HG02588 (cell line): ENCODE measurements at regions not wholly inside any gene's neighbourhood (a gene's known extent, or its start where the extent isn't known, plus 50 kb on each side); places are given as distances from the start of the nearest gene placed in this dataset.

ENCODE experiments used
- ATAC-seq: cut with Tn5 transposase; IDR thresholded peaks from one replicate; pipeline ENCODE4 v1.9.1; 2021; ENCODE audit warnings: mild to moderate bottlenecking, moderate library complexity; ENCODE audit not compliant: unreplicated experiment

DNA sequence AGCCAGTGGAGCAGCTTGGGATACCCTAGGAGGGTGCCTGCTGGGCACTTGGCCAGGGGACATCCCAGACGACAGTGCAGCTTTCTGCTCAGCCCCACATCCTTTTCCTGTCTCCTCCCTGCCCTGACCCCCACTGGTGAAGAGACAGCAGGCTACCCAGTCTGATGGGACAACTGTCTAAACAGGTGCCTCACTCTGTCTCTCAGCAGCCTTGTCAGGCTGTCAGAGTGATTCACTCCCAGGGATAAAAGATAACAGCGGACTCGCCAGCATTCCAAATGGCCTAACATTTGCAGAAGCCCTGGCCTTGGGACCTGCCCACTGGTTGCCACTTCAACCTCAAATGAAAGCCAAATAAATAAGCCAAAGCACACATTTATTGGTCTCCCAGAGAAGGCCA is 318.6 kb upstream of the PLET1 start:
- ATAC-seq, result no peak

DNA sequence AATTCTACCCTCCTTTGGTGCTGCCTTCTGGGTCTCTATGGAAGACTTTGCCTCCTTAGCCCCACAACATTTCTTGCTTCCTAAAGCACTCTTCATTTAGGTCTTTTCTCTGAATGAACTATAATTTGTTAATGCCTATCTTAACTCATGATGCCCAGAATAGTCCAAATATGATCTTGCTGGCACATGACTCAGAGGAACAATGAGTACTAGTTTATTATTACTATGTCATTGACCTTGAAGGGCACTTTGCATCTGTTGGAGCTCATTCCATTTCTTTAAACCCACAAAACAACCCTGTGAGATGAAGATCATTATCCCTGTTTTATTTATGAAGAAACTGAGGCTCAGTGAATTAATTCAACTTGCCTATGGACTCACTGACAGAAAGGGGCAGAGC is 320.2 kb upstream of the PLET1 start:
- no peak for ATAC-seq

DNA sequence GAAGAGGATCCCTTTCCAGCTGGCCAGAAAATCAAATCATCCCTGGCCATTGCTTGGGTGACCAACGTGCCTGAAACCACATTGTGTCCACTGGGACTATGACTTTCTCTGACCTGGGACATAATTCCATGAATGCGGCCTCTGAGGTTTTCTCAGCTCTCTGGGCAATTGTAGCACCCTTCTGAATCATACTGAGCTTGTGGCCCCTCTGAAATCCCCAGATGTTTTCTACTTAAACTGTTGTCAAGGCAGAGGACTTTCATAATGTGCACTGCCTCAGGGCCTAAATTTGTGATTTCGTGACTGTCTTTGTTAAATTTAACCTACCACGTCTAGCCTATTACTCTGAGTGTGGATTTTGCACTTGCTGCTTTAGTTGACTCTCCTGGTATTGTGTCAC is 321.1 kb upstream of the PLET1 start:
- ATAC-seq, result peak; percentile 39

DNA sequence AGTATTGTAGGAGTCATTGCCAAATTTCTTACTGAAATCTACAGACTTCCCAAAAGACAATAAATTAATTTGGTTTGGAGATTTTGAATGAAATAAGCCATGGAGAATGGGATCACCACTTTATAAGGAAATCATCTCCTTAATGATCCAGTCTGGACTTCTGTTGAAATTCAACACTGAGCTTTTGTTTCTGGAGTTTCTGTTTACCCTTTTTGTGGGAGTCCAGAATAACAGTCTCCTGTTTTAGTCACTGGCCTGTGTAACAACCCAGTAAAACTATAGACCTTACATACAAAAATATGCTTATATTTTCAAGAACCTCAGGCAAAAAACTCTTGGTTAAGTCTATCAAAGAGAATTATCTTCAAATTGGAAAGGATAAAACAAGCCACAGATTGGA is 321.7 kb upstream of the PLET1 start:
- no peak for ATAC-seq

DNA sequence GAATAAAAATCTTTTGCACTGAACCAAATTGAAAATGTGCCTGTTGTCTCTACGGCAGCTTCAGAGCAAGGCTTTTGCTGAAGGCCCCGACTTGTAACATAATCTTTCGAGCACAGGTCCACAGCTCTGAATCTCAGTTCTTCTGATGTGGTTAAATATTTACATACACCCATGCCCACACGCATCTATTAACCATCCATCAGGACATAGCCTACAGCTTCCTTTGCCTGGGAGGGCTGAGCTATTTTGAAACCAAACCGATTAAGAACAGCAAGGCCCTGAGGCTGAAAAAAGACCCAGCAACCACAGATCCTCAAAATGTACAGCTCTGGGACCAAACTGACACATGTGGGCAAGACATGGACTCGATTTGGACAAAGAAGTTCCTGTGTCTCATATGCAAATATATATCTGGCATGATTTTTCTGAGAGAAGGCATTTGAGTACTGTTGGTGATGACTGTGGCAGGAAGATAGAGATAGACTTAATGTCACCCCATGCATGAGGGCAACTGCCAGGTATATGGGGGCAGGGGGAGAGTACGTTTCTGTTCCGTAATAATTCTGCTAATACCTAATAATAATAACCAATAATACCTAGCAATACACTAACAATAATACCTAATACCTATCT is 322.7 kb upstream of the PLET1 start:
- peak; percentile 84 for ATAC-seq

DNA sequence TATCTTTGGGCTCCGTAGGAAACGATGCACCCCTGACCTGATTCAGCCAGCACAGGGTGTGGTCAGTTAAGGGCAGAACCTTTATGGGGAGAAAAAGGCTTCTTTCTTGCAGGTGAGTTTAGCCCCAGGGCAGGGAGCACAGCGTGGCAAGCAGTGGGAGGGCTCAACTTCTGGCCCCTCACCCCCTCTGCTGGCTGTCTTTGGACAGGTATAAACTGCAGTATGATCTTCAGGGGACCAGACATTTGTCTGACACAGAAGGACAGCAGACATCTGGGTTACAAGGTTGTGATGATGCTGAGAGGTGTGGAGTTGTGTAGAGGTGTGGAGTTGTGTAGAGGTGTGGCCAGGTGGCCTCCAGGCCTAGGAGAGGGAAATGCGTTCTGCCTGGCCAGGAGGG is 324.0 kb upstream of the PLET1 start:
- ATAC-seq, result no peak

DNA sequence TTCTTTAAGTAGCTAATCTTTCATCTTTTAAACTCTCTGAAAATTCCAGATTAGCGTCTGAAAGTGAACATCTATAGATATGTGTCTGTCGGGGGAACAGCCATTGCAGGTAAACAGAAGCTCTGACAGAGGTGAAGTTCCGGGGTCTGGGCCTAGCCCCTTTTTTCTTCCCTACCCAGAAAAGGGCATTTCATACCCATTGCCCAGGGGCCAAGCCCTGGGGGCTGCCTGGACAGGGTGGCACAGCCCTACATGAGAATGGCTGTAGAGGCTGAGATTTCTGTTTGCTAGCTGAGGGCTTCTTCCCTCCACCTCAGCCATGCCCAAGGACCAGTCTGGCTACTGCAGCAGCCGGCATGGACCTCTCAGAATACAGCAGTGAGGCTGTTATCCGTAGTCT is 327.0 kb upstream of the PLET1 start:
- ATAC-seq, result no peak

DNA sequence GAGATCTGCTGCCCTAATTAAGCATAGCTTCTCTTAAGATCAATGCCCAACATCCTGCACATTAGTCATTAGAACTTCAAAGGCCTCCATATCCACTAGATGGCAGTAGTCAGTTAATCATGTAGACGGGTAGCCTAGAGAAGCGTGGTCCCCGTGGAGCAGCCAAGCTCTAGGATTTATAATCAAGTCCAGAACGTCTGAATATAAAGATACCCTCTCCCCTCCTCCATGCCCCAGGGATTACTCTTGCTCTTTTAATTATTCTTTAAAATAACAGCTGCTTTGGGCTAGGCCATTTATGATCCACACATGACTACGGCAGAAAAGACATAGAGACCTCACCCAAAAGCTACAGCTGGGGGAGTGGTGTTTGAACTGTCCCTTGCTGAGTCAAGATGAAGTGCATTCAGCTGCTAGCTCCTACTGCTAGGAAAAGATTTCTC is 327.6 kb upstream of the PLET1 start:
- no peak for ATAC-seq

DNA sequence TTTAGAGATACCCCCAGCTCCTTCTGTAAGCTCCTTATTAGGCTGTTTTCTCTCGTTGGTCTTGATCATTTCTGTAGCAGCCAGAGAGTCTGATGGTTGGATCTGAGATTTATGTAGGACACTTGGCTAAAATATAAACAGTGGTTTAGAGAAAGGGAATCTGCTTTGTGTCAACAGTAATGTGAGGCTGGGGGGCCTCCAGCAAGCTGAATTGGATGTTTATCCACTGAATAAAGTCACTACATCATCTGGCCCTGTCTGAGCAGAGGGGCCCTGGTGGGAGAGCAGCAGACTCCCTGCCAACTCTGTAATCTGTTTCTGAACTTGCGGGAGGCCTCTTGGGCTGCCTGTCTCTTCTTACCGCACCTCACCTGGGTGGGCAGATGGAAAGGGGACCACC is 328.5 kb upstream of the PLET1 start:
- ATAC-seq, result no peak

DNA sequence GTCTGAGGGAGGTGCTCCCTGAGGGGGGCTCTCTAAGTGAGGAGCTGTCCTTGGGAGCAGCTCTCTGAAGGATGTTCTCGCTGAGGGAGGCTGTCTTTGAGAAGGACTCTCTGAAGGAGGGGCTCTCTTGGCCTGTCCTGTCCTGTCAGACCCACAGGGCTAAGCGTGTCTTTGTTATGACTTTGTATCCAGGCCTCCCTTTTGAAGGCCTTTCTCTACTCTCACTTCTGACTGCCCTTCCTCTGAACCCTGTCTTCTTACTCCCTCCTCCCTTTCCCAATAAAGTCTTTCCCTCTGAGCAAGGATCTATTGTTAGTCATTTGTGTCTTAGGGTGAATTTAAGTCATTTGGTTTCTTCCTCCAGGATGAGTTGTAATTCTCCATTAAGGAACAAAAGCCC is 330.1 kb upstream of the PLET1 start:
- no peak for ATAC-seq

DNA sequence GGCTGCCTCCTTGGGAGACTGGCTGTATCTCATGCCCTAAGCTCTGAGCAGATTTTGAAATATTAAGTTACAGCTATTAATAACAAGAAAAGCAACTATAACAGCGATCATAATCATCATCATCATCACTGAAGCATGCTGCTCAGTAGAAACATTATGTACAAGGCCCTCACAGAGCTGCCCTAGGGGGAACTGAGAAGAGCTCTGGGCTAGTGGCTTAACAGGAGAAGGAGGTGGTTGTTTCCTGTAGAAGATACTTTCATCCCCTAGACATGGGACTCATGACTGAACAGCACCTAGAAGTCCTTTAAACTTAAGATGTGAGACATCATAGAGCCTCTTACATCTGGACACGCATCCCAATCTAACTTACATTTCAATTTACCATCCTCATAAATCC is 332.8 kb upstream of the PLET1 start:
- ATAC-seq, result no peak

DNA sequence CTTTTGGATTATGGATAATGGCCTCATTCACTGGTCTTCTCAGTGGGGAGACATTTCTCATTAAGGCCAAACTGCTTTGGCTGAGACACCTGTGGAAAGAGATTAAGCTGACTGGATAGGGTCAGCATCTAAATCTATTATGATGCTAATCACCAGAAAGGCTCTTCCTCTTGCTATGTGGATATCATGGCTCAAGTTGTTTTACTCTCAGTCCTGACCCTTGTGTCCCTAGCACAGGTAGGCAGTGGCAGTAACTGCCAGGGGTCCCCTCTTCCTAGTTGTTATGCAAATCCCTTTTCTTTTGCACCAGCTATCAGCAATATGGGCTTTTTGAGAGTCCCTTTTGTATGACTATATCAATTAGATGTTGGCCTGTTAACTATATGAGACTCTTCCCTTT is 335.7 kb upstream of the PLET1 start:
- ATAC-seq, result no peak

DNA sequence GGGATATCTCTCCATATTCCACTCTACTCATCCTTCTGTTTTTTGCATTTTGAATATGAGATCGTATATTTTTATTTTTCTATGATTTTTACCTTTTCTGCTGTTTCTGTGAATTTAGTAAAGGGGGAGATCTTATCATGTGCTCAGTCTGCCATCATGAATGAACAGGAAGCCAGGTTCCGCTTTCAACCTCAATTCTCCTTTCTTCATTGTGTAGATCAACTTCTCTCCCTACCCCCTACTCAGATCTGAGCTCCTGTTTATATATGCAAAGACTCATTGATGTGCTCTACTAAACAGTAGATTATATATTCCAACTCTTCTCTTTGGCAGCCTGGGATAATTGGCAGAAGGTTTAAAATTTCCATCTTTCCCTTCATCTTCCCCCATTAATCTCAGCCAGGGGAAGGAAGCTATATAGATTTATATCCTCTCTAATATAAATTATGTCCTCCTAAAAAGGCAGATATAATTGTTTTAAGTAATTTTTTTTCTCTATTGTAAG is 336.7 kb upstream of the PLET1 start:
- ATAC-seq, result no peak

DNA sequence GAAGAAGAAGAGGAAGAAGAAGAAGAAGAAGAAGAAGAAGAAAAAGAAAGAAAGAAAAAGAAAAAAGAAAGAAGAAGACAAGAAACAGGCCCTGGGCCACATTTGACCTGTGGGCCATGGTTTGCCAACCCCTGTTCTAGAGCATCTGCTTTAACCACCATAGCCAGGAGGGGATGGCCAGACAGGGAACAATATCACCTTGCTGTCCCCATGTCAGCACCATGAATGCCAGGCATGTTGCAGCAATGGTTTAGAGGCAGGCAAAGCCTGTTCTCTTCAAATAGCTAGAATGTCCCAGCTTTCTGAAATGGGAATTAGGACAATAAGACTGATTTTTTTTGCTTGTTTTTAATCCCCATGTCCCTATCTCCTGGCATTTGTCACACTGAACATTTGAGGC is 338.6 kb upstream of the PLET1 start:
- ATAC-seq, result no peak

DNA sequence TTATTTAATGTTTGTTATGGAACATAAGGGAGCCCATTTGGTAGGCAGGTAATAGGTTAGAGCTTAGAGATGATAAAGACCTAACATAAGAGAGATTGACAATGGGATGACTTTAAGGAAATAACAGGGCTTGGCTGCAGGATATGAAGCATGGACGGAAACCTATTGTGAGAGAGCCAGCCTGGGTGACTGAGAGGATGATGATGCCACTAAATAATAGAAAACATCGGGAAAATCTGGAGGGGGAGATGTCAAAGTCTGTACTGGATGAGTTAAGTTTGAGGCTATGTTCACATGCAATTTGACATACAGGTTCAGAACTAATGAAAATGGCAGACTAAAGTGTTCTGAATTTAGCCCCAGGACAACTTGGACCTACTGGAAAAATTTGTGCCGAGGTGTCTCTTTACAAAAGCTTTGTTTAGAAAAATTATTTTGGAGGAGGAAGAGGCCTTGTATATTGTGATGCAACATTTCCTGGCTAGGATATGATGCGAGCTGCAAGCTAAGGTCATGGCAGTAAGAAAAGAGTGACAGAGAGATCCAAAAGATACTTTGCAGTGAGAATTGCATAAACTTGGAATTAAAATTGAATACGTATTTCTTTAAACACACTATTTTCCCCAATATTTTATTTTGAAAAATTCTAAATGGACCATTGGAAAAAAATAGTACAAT is 339.3 kb upstream of the PLET1 start:
- no peak for ATAC-seq

DNA sequence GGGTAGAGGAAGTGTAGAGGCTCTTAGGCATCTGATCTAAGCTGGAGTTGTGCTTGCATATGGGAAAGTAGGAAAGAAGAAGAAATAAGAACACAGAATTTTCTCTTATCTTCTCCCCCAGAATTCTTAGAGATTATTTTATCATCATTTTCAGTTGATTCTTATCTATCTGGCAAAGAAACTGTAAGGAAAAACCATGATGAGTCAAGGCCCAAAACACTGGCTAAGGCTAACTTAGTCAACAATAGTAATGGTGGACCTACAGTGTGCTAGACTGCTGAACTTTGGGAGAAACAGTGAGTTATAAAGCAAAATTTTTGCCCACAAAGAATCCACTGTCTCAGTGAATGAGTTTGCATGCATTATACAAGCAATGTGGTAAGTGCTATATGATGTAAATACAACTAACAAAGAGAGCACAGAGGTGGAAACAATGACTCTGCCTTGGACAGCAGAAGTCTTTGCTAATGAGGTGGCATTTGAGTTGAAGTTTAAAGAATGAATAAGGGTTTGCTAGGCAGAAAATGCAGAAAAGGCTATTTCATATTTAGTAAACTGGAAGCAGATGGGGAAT is 344.5 kb upstream of the PLET1 start:
- ATAC-seq, result no peak

DNA sequence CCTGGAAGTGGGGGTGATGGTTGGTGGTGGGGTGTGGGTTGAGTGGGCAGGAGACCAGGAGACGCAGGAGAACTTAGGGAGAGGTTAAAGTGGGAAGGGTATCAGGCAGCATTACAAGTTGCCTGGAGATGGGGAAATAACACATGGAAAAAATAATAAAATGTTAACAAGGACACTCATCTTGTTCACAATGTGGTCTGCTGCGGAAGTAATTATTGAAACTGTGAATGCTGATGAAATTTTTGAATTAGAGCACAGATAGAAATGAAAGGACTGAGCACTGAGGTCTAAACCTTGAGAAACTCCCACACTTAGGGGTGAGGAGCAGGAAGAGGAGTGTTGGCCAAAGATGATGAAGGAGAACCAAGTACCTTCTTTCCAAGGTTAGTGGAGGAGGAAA is 346.0 kb upstream of the PLET1 start:
- ATAC-seq, result no peak

DNA sequence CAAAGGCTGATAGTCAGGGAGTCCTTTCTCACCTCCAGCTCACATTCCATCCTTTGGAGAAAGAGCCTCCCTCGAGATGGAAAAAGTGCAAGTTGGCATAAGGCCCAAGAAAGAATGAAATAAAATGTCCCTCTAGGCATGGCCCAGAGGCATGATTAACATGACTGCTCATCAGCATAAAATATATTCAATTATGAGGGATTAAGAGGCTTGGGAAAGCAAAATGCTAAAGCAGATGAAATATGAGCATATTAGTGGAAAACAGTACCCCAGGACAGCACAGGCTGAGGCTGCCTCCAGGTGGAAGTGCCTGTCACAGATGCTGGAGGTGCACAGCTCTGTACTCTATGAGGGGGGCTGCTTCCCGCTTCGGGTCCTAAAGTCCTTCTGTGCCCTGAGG is 347.8 kb upstream of the PLET1 start:
- no peak for ATAC-seq

DNA sequence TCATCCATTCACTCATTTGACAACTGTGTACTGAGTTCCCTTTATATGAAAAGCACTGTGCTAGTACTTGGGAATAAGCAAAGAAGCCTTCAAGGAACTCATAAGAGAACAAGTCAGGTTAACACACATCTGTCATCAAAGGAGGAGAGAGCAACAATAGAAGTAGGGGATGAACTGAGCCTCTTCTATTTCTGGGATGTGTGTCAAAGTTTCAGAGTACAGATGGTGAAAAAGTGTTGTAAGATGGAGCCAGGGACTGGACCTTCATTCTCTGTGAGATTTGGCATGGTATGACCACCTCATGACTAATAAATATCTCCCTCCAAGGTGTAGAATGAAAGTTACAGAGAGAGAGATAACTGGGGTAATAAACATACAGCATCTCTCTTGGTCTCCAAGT is 349.8 kb upstream of the PLET1 start:
- ATAC-seq, result no peak

DNA sequence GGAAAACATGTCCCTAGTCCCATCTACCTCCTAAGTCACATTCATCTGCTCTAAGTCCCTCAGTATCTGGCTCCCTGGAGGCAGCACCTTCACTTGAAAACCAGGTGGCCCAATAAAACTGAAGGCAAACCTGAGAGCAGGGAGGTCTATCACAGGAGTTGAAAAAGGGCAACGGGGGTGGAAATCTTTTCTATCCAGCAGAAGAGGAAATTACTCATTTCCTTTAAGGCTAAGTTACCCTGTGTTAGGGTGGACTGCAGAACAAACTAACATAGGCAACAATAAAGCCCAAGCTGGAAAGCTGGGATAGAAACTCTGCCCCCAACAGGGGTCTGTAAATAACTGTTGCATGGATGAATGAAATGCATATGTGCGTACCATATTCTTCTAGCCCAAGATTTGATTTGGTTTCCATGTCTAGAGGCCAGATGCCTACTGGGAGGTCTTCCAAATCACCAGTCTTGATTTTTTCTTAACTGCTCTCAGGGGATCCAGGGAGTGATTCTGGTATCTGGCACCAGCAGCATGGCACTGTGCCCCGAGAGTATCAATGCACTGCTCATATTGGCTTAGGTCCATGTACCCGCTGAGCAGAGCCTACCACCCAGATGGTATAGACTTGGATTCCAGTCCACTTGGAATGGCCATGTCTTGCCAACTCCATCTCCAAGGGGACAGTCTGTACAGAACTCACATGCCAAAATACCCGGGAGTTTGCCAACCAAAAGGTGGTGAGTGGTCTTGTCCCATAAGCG is 350.0 kb upstream of the NCAM1 start:
- no peak for ATAC-seq

DNA sequence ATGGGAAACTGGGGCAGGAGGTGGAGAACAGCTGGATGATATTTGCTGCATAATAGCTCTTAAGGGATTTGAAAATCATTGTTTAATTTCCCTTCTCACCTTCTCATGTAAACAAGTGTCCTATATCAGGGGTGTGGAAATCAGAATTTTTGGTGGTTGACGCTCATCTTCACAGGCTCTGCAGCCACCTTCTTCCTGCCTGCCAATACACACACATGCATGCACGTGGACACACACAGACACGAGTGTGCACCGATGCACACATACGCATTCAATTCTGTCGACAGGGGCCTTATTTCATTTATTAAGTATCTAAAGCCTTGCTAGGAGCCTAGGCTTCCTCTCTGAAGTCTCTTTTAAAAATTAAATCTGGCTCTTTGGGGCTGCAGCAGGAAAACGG is 349.4 kb upstream of the NCAM1 start:
- no peak for ATAC-seq
